ENCODE measurements at regions not wholly inside any gene's neighbourhood (a gene's known extent, or its start where the extent isn't known, plus 50 kb on each side); places are given as distances from the start of the nearest gene placed in this dataset.

DNA sequence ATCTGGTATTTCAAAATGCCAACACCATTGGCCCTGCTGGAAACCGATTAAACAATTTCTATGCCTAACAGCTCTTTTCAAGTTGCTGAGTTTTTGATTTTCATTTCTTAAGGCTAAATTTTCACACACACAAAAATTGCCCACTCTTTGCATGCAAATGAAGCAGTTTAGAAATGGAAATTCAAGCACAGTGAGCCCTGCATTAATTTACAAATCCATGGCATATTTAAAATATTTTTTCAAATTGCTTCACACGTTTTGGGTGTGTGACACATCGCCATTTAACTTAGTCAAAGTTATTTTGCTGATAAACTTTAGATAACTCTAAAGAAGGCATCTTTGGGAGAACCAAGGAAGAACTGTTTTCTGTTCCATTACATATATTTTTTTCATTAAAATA, 184.8 kb downstream of the TXNL1 start:
- CTCF ChIA-PET: no interaction called here
- POLR2A ChIA-PET: no interaction called here
- H3K4me3 ChIP-seq: no peak overlapping the region
- no peak for FAIRE-seq
- ATAC-seq: no peak
- TF ChIP-seq ESRRA (IDR thresholded peaks at IDR 0.05; ENCODE audit: borderline replicate concordance, low read length) (no peak), RARB (CRISPR knock-in tag; IDR thresholded peaks at IDR 0.05) (no peak), RNF2 (IDR thresholded peaks at IDR 0.05; ENCODE audit: borderline replicate concordance, low read depth) (no peak), HEYL (CRISPR knock-in tag; IDR thresholded peaks at IDR 0.05) (no peak)
- TF ChIP-seq, protein P1, sequence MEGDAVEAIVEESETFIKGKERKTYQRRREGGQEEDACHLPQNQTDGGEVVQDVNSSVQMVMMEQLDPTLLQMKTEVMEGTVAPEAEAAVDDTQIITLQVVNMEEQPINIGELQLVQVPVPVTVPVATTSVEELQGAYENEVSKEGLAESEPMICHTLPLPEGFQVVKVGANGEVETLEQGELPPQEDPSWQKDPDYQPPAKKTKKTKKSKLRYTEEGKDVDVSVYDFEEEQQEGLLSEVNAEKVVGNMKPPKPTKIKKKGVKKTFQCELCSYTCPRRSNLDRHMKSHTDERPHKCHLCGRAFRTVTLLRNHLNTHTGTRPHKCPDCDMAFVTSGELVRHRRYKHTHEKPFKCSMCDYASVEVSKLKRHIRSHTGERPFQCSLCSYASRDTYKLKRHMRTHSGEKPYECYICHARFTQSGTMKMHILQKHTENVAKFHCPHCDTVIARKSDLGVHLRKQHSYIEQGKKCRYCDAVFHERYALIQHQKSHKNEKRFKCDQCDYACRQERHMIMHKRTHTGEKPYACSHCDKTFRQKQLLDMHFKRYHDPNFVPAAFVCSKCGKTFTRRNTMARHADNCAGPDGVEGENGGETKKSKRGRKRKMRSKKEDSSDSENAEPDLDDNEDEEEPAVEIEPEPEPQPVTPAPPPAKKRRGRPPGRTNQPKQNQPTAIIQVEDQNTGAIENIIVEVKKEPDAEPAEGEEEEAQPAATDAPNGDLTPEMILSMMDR (IDR thresholded peaks at IDR 0.05): no peak
- TF ChIP-seq, protein P2, sequence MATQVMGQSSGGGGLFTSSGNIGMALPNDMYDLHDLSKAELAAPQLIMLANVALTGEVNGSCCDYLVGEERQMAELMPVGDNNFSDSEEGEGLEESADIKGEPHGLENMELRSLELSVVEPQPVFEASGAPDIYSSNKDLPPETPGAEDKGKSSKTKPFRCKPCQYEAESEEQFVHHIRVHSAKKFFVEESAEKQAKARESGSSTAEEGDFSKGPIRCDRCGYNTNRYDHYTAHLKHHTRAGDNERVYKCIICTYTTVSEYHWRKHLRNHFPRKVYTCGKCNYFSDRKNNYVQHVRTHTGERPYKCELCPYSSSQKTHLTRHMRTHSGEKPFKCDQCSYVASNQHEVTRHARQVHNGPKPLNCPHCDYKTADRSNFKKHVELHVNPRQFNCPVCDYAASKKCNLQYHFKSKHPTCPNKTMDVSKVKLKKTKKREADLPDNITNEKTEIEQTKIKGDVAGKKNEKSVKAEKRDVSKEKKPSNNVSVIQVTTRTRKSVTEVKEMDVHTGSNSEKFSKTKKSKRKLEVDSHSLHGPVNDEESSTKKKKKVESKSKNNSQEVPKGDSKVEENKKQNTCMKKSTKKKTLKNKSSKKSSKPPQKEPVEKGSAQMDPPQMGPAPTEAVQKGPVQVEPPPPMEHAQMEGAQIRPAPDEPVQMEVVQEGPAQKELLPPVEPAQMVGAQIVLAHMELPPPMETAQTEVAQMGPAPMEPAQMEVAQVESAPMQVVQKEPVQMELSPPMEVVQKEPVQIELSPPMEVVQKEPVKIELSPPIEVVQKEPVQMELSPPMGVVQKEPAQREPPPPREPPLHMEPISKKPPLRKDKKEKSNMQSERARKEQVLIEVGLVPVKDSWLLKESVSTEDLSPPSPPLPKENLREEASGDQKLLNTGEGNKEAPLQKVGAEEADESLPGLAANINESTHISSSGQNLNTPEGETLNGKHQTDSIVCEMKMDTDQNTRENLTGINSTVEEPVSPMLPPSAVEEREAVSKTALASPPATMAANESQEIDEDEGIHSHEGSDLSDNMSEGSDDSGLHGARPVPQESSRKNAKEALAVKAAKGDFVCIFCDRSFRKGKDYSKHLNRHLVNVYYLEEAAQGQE (IDR thresholded peaks at IDR 0.05): no peak
- TF ChIP-seq, protein P3, sequence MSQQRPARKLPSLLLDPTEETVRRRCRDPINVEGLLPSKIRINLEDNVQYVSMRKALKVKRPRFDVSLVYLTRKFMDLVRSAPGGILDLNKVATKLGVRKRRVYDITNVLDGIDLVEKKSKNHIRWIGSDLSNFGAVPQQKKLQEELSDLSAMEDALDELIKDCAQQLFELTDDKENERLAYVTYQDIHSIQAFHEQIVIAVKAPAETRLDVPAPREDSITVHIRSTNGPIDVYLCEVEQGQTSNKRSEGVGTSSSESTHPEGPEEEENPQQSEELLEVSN (IDR thresholded peaks at IDR 0.05; ENCODE audit: borderline replicate concordance, low read depth): no peak
- no peak for DNase-seq (ENCODE audit: low read depth in 1 of 2, low spot score in 1 of 2)
- no peaks in the 10 kb centered on the region for H3K9me3 ChIP-seq
- 14% methylated on average over 3 of the region's 3 CpGs for WGBS (ENCODE audit: missing lambda C conversion rate)
- H3K27ac ChIP-seq: no peak overlapping the region
- no peaks in the 10 kb centered on the region for H3K4me1 ChIP-seq
- H3K4me2 ChIP-seq: no peak overlapping the region

DNA sequence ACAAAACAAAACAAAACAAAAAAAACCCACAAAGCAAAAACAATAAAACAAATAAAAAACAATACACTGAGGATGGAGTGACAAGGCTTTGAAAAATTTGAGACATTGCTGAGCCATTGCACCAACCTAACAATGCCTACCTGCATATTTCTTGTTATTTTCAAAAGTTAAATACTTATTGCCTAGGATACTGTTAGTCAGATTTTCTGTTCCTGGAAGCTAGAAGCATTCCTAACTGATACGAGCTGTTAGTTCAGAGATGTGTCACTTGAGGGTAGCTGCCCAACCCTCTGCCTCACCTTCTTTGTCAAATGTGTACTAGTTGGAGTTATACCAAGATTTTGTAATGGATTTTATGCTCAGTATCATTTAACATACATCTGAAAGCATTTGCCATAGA, 187.2 kb downstream of the TXNL1 start:
- FAIRE-seq (no peak), ATAC-seq (no peak), DNase-seq (ENCODE audit: low read depth in 1 of 2, low spot score in 1 of 2) (no peak)
- WGBS (ENCODE audit: missing lambda C conversion rate): 25% methylated on average over 1 of the region's 1 CpG
- Histone ChIP-seq H3K4me2 (no peak overlapping the region), H3K4me3 (no peak overlapping the region), H3K9me3 (no peaks in the 10 kb centered on the region), H3K27ac (no peak overlapping the region), H3K4me1 (no peaks in the 10 kb centered on the region)
- POLR2A ChIA-PET: no interaction called here
- CTCF ChIA-PET: interaction anchor here (0.6 kb wide), 1 partner anchor 189 kb away, joined by 3 read pairs; no protein-coding TSS in a partner anchor
- TF ChIP-seq FOSL2 (IDR thresholded peaks at IDR 0.05) (no peak), FOSL2 (CRISPR knock-in tag; IDR thresholded peaks at IDR 0.05) (no peak), CHD4 (IDR thresholded peaks at IDR 0.05; ENCODE audit: borderline replicate concordance) (no peak), TP53 (CRISPR knock-in tag; IDR thresholded peaks at IDR 0.05) (no peak), TFCP2L1 (CRISPR knock-in tag; IDR thresholded peaks at IDR 0.05) (no peak), NPAS2 (CRISPR knock-in tag; IDR thresholded peaks at IDR 0.05; ENCODE audit: borderline replicate concordance) (no peak), ZC3H11A (IDR thresholded peaks at IDR 0.05) (no peak), CBX8 (IDR thresholded peaks at IDR 0.05) (no peak), SMC3 (IDR thresholded peaks at IDR 0.05) (no peak), MAFK (IDR thresholded peaks at IDR 0.05; ENCODE audit: partially characterized antibody) (no peak), BHLHE40 (IDR thresholded peaks at IDR 0.05; ENCODE audit: low read depth, low read length) (no peak)
- TF ChIP-seq, protein P4, sequence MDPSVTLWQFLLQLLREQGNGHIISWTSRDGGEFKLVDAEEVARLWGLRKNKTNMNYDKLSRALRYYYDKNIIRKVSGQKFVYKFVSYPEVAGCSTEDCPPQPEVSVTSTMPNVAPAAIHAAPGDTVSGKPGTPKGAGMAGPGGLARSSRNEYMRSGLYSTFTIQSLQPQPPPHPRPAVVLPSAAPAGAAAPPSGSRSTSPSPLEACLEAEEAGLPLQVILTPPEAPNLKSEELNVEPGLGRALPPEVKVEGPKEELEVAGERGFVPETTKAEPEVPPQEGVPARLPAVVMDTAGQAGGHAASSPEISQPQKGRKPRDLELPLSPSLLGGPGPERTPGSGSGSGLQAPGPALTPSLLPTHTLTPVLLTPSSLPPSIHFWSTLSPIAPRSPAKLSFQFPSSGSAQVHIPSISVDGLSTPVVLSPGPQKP (IDR thresholded peaks at IDR 0.05; ENCODE audit: low read depth, low read length): no peak
- TF ChIP-seq, protein P3 (IDR thresholded peaks at IDR 0.05; ENCODE audit: borderline replicate concordance, low read depth): no peak
- TF ChIP-seq, protein P5, sequence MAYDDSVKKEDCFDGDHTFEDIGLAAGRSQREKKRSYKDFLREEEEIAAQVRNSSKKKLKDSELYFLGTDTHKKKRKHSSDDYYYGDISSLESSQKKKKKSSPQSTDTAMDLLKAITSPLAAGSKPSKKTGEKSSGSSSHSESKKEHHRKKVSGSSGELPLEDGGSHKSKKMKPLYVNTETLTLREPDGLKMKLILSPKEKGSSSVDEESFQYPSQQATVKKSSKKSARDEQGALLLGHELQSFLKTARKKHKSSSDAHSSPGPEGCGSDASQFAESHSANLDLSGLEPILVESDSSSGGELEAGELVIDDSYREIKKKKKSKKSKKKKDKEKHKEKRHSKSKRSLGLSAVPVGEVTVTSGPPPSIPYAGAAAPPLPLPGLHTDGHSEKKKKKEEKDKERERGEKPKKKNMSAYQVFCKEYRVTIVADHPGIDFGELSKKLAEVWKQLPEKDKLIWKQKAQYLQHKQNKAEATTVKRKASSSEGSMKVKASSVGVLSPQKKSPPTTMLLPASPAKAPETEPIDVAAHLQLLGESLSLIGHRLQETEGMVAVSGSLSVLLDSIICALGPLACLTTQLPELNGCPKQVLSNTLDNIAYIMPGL (CRISPR knock-in tag; IDR thresholded peaks at IDR 0.05; ENCODE audit: borderline replicate concordance): no peak
- TF ChIP-seq, protein P6, sequence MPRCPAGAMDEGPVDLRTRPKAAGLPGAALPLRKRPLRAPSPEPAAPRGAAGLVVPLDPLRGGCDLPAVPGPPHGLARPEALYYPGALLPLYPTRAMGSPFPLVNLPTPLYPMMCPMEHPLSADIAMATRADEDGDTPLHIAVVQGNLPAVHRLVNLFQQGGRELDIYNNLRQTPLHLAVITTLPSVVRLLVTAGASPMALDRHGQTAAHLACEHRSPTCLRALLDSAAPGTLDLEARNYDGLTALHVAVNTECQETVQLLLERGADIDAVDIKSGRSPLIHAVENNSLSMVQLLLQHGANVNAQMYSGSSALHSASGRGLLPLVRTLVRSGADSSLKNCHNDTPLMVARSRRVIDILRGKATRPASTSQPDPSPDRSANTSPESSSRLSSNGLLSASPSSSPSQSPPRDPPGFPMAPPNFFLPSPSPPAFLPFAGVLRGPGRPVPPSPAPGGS (IDR thresholded peaks at IDR 0.05): no peak
